EL (cell line): ENCODE measurements at regions not wholly inside any gene's neighbourhood (a gene's known extent, or its start where the extent isn't known, plus 50 kb on each side); places are given as distances from the start of the nearest gene placed in this dataset.
"Not testable (repeated sequence)": the region's sequence is repeated elsewhere in the genome, so short reads cannot be mapped to it uniquely, and the experiment has no call there.

Source experiments
- DNase-seq: peaks from one replicate; pipeline ENCODE4 v3.0.0-alpha.2; 2016

DNA sequence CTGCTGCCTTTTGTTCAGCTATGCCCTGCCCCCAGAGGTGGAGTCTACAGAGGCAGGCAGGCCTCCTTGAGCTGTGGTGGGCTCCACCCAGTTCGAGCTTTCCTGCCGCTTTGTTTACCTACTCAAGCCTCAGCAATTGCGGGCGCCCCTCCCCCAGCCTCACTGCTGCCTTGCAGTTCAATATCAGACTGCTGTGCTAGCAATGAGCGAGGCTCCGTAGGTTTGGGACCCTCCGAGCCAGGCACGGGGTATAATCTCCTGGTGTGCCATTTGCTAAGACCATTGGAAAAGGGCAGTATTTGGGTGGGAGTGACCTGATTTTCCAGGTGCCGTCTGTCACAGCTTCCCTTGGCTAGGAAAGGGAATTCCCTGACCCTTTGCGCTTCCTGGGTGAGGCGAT lies 51.9 kb downstream of the DIPK2A start:
- not testable (repeated sequence) for DNase-seq

DNA sequence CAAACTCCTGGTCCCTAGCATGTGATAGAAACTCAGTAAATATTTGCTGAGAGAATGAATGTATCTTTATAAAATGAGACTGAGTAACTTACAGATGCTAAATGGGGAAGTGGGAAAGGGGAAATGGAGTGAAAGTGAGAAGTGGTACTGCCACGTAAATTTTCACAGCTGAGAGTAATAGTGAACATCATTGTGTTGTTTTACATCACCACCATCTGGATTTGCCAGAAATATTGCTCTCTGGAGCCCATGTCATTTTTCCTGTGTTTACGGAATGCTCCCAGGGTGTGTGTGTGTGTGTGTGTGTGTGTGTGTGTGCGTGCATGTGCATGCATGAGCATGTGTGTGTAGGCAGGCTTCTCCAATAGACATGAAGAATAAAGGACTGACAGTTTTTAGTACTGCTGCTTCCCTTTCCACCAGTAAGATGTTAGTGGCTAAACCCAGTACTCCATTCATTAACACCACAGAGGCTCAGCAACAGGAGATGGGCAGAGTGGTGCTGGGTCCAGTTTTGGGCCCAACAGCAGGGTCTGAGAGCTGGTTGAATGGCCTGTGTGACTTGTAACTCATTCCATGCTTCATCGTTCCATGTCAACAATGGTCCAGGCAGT lies 57.3 kb downstream of the DIPK2A start:
- DNase-seq, result no peak

DNA sequence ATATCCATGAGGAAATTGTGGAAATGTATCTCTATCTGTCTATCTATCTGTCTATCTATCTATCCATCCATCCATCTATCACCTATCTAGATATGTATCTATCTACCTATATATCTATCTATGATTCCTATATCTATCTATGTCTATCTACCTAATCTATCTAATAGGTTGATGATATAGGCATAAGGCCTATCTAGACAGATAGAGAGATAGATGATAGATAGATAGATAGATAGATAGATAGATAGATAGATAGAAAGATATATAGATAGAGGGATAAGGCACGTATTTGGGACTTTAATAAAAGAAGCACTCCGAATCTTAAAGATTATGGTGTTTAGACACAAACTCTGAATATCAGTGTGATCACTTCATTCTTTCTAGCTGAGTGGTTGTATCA lies 58.1 kb downstream of the DIPK2A start:
- DNase-seq, result no peak

DNA sequence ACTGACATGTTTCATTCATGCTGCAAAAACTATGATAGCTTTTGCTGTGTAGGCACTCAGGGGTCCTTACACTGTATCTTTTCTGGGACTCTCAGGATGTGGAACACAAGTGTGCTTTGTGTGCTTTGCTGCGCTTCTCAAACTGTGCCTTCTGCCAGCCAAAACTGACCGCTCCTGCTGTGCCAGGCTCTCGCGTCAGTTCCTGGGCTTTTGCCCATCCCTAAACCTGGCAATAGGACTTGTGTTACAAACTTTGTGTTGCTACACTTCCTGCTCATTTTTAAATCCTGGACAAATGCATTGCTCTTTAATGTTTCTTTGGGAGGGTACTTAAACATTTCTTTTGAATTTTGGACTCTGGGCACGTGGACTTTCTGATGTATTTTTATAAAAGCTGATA lies 60.3 kb downstream of the DIPK2A start:
- DNase-seq, result no peak

DNA sequence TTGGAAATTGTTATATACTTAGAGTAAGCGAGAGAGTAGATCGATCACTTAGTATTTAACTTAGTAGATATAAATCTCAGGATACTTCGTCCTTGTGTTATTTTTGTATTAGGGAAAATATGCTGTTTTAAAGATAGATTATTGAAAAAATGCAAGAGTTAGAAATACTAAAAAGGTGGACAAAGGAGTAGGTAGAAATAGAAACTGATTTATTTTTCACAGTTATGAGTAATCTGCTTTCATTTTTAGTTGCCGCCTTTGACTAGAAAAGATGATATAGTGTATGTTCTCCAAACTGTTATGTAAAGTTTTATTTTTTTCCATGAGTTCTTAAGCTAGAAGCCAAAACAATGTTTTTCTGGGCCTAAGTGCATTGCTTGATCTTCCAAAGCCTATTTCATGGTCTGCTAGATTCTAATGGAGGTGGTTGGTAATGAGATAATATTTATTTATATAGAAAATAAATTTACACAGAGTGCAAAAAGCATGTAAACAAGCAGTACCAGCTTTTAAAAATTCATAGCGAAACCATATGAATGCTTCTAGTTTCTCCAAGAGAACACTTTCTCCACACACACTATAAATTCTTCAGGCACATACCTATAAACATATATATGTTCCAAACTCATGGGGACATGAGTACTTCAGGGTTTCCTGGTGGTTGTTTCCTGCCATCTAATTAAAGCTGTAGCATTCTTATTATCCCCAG lies 61.1 kb downstream of the DIPK2A start:
- DNase-seq, result no peak

DNA sequence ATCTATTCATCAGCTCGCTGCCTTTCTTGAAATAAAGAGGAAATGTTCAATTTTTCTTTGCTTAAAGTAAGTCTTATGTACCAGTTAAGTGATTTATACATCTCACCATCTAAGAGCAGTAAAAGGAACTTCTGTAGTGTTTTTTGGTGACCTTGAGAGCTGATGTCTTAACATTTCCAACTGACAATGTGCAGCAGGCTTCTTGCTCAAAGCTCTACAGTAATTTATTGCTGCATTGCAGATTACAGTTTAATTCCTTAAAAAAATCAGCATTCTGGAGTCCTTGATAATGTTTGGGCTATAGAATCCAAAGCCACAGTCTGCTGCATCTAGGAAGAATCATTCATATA lies 61.6 kb downstream of the DIPK2A start:
- no peak for DNase-seq

DNA sequence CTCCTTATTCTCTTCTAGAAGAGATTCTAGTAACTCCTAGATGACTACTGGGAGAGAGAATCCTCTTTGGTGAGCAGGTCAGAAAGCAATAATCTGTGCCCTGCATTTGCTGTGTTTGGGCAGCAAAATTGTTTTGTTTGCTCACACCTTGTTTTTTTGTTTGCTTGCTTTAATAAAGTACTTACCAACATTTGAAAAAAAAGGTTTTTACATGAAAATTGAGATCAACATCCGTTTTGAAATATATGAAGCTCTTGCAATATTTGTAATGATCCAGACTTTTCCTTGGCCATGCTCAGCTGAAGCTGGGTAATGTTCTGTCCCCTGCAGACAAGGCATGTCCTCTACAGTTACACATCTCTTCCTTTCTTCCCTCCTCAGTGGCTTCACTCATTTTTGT lies 62.2 kb downstream of the DIPK2A start:
- DNase-seq, result no peak

- no peak for DNase-seq
Observed at GRCh38 chr3:144034715-144035290, 63.2 kb downstream of the DIPK2A start.

DNA sequence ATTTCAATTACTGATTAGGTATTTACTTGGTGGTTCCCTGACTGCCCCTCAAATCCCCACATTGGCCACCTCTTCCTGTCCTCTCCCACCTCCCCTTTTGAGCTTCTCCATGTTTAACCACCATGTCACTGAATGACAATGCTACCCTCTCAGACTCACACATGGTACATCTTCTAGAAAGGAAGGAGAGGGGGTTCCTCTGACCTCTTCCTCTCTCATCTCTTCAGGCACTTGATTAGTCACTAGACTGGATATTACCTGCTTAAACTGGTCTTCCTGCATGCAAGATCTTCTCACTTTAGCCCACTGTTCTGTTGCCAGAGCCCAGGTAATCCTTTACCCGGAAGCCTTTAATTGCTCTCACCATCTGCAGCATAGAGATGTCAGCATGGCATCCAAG lies 64.9 kb downstream of the DIPK2A start:
- DNase-seq, result no peak

DNA sequence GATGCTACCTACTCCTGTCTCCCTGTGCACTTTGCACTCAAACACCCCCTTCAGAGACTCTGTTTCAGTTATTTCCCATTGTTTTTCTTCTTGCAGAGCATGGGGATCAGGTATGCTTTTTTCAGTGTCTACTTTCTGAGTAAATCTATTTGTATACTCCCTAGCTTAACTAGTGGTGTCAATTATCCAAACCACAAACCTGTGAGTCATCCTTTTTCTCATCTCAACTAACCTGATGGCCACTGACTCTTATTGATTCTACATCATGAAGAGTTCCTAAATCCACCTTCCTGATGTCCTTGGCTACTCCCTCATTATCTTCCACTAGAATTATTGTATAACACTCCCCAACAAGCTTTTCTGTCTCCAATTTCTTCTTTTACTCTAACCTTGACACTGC lies 68.0 kb downstream of the DIPK2A start:
- peak; percentile 34 for DNase-seq

GRCh38 chr3:144041960-144042556 lies 70.4 kb downstream of the DIPK2A start:
- DNase-seq, result no peak

- DNase-seq, result peak; percentile 40
Observed at GRCh38 chr3:144045766-144046165, 74.1 kb downstream of the DIPK2A start.

GRCh38 chr3:144049374-144049773 lies 77.8 kb downstream of the DIPK2A start:
- DNase-seq, result no peak

- no peak for DNase-seq
Observed at GRCh38 chr3:144051211-144051610, 79.6 kb downstream of the DIPK2A start.

GRCh38 chr3:144052275-144052674 lies 80.7 kb downstream of the DIPK2A start:
- no peak for DNase-seq

GRCh38 chr3:144053121-144053520 lies 81.5 kb downstream of the DIPK2A start:
- DNase-seq, result peak; percentile 89

GRCh38 chr3:144054766-144055165 lies 83.1 kb downstream of the DIPK2A start:
- no peak for DNase-seq

- peak; percentile 78 for DNase-seq
Observed at GRCh38 chr3:144055604-144056003, 84.0 kb downstream of the DIPK2A start.

DNA sequence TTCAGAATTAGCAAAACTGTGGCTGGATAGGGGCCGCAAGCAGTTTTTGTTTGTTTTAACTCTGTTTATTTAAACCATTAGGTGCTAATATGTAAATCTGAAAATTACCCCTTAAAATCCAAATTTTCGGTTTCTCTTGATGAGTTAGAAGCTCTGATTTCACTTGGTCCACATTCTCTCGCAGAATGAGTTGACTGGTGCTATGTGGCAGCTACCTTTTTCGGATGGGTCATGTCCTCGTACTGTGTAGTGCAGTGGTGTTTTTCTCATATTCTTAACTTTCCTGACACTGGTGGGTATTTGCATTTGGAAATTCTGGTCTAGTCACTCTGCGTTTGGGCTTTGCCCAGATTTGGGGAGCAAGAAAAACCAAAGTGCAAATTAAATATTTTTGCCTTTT lies 87.1 kb downstream of the DIPK2A start:
- no peak for DNase-seq

DNA sequence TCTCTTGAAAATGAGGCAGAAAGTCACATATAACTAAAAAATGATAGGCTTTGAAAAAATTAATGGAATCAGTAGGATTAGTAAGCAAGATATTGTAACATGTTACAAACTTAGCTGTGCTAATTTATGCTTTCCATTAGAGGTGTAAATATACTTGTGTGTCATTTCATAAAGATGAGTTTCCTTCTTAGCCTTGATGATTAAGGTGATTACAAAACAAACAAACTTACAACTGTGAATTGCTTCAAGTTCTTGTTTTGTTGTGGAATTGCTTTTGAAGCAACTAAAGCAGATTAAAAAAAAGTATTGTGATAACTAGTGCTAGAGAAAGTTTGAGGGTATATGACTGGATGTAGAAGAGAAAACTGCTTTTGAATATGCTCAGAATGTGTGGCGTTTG lies 87.9 kb downstream of the DIPK2A start:
- no peak for DNase-seq

DNA sequence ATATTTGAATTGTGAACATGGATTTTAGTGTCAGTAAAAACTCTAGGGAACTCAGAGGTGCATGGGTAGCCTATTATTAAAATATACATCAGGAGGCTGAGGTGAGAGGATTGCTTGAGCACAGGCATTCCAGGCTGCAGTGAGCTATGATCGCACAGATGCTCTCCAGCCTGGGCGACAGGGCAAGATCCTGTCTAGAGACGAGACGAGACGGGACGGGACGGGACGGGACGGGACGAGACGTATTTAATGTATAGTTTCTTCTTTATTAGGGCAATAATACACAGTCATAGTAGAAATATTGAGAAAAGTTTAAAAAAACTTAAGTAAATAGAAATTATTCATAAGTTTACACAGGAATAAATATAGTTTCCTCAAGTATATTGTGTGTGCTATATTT lies 89.3 kb downstream of the DIPK2A start:
- no peak for DNase-seq

GRCh38 chr3:144063306-144063705 lies 91.7 kb downstream of the DIPK2A start:
- DNase-seq, result no peak

DNA sequence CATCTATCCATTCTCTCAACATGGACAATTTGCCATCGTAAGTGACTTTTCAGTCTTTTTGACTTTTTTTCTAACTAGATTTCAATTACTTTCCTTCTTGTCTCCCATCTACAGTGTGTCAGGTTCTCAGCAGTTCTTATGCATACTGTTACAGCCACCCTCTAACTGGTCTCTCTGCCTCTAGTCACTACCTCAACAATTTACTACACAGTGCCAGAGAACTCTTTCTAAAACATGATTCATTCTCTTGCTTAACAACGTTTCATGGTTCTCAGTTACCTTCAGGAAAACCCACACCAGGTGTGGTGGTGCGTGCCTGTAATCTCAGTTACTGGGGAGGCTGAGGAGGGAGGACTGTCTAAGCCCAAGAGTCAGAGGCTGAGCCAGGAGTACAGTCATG lies 95.4 kb downstream of the DIPK2A start:
- DNase-seq, result no peak

- no peak for DNase-seq
Observed at GRCh38 chr3:144073698-144074097, 102.1 kb downstream of the DIPK2A start.
